Hematopoietic multipotent progenitor cell treated with erythropoietin and hydrocortisone succinate and interleukin-3 and kit ligand, for 8 days (in vitro differentiated cells): ENCODE measurements at regions not wholly inside any gene's neighbourhood (a gene's known extent, or its start where the extent isn't known, plus 50 kb on each side); places are given as distances from the start of the nearest gene placed in this dataset.

Source experiments
- DNase-seq: peaks from one replicate; pipeline ENCODE4 v3.0.0-alpha.2; 2015

DNA sequence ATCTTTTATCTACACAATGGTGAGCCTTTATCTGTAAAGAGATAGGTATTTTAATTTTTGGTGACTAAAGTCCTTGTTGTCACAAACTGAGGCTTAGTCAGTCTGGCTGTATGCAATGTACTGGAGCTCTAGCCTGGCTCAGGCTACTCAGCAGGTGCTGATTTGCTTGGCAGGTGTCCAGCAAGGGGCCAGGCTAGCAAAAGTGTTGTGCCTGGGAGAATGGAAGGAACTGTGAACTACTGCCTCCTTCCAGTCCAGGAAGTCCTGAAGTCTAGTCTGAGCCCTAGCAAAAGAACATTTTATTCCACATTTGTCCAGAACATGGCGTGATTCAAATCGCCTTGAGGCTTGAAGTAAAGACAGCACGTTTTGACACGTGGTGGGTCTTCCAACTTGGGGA is 260.5 kb downstream of the CCDC85A start:
- no peak for DNase-seq

DNA sequence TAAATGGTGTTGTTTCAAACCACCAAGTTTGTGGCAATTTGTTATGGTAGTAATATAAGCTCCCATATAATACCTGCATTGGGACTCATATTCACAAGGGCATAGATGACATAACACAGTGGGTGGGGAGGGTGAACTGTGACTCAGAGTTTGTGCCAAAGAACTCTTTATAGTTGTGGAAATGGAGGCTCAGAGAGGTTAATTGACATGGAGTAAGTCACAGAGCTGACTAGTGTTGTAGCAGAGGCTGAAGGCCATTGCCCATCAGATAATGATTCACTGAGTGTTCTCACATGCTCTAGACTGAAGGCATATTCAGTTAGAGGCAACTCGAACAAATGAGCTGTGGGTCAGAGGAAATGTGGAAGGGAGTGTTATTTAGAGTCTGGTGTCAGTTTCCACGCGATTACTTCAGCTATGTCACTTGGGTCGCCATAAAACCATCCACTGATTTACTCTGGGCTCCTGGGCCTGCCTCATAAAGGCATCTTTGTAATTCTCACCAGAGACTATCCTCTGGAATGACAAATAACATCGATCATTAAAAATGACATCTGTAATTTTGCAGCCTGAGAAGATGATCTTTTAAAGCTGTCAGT is 264.7 kb downstream of the CCDC85A start:
- DNase-seq, result no peak

DNA sequence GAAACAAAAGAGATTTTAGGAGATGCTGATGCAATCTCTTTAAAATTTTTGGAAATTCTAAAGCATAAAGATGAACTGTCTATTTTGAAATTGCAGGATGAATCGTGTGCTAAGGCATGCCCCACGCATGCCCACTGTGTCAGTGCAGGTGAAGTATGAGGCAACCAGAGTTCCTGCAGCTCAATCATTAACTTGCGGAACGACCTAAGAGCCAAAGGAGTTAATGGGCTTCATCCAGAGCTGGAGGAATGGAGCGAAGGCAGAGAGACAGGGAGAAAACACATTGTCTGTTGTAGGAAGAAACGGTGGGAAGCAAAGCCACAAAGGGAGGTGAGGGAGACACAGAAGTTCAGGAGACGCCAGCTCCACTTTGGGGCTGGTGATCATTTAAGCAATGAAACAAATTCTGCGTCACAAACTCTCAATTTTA is 265.2 kb downstream of the CCDC85A start:
- DNase-seq, result no peak

DNA sequence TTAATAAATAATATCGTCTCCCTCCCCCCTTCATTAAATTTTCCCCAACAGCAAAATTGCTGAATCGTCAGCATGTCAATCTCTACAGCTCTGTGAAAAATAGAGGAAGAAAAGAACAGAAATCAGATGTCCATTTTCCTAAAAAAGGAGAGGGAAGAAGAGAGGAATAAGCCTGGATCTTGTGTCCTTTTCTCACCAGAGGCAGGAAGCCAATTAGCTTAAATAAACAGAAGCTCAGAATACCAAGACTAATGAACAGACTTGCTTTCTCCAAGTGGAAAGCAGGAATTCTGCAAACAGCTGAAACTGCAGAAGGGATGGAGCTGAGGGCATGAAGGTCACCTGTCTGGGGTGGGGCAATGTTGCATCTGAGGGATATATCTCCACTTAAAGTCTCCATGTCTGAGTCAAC is 265.7 kb downstream of the CCDC85A start:
- DNase-seq, result no peak

- DNase-seq, result no peak
These were observed 266.3 kb downstream of the CCDC85A start for GRCh38 chr2:56450047-56450446.

DNA sequence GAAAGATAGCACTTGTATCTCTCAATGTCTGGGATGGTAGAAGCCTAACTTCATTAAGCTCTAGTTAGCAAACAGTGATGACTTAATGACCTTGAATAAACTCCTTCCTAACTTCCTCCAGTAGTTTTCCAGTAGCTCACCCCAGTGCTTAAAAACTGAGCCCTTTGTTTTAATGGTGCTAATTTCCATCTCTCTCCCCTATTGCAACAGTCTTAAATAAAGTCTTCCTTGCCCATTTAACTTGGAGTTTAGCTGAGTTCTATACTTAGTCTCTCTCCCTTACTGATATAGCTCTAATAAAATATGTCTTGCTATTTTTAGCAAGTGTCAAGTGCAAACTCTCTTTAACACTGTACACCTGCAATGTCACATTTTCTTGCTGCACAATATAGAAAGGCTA is 267.0 kb downstream of the CCDC85A start:
- DNase-seq, result no peak

GRCh38 chr2:56455642-56456041 is 271.9 kb downstream of the CCDC85A start:
- DNase-seq, result no peak

- no peak for DNase-seq
These were observed 273.0 kb downstream of the CCDC85A start for GRCh38 chr2:56456791-56457190.

DNA sequence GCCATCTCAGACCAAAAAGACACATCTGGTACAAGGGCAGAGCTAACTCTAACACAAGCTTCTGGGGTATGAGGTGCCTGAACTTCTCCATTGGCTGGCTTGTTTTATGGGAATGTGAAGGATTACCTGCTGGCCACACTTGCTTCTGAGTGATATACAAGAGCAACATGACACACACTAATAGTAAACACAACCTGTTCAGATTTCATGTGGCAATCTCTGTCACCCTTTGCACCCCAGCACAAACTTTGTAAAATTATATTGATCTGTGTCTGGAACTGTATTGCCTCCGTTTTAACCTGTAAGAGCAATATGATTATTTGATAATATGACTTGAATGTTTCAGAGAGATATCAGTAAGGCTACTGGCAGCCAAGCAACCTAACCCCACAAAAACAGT is 276.7 kb downstream of the CCDC85A start:
- no peak for DNase-seq

- no peak for DNase-seq
These were observed 280.3 kb downstream of the CCDC85A start for GRCh38 chr2:56464066-56464465.

DNA sequence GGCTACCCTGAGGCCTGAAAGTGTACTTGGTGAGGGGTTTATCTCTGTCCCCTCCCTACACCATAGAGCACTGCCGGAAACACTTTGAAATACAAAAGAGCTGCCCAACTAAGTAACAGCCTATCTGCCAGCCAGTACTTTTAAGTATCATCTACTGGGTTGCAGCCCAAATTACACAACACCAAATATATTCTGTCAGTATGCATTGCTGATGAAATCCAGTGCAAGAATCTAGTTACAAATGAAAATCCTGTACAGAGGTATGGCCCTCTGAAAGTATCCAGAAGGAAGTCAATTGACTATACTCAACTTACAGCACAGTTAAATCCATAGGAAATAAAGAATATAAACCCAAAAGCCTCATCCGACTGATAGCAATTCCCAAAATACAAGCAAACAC is 280.8 kb downstream of the CCDC85A start:
- no peak for DNase-seq

DNA sequence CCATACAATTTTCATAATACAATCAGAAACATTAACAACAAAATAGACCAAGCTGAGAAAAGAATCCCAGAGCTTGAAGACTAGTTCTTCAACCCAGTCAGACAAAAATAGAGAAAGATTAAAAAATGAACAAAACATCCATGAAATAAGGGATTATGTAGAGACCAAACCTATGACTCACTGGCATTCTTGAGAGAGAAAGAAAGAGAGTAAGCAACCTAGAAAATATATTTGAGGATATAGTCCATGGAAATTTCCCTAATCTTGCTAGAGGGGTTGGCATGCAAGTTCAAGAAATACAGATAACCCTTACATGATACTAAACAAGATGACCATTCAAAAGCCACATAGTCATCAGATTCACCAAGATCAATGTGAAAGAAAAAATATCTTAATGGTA is 281.7 kb downstream of the CCDC85A start:
- no peak for DNase-seq

DNA sequence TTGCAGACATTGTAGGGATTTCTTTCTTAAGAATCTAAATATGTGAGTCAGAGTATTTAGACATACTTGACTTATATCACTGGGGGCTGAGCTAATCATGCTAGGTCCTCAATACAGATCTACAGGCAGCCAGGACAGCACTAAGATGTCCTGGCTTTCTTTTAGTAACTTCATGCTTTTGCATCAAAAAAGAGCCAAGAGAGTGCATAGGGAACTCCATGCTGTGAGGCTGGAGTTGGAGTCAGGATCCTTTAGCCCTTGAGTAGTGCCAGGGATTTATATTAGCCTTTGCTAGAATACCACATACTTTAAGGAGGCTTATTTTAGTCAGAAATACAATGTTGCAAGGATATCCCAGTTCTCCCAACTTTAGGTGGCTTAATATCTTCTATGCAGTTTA is 289.7 kb downstream of the CCDC85A start:
- DNase-seq, result no peak

- no peak for DNase-seq
These were observed 290.8 kb downstream of the CCDC85A start for GRCh38 chr2:56474412-56475158.

DNA sequence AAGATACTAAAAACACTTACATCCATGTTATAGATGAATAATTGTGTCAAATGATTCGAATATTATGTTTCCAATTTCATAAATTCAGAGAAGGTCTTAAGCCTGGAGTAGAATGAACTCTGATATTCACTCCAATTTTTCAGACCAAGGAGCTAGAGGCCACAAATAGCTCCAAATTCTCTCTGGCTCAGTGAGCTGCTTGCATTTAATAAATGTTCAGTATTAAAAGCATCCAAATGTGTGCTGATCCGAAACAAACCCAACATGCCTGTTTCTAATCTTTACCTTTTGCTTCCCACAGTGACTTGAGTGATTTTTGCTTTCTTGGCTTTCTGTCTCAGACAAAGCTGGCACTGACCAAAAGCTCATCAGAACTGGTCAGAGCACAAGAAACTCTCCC is 291.4 kb downstream of the CCDC85A start:
- no peak for DNase-seq

GRCh38 chr2:56476509-56477071 is 292.8 kb downstream of the CCDC85A start:
- no peak for DNase-seq

DNA sequence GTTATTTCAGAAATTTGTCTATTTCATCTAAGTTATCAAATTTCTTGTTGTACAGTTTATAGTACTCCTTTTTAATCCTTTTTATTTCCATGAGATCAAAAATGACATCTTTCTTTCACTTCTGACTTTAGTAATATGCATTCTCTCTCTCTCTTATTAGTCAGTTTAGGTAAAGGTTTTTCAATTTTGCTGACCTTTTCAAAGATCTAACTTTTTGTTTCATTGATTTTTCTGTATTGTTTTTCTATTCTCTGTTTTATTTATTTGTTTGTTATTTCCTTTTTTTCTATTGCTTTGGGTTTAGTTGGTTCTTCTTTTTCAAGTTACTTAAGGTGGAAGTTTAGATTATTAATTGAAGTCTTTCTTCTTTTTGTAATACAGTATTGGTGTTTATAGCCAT is 294.2 kb downstream of the CCDC85A start:
- DNase-seq, result no peak

DNA sequence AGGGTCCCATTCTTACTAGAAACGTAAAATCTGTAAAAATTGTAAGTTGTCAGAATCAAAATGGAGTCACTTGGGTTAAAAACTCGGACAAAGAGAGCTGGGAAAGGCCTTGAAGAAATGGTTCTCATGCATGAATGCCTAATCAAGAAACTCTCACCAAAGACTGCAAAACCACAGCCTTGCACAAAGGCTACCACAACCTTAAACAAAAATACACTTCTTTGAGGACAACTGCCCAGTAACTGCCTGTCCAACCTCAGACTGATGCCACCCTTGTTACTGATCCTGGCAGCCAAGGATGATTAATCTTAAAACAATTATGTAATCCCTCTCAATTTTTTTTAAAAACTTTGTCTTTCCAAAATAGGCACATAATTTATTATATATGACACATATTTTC is 299.3 kb downstream of the CCDC85A start:
- no peak for DNase-seq

GRCh38 chr2:56484906-56485305 is 301.1 kb downstream of the CCDC85A start:
- DNase-seq, result no peak

DNA sequence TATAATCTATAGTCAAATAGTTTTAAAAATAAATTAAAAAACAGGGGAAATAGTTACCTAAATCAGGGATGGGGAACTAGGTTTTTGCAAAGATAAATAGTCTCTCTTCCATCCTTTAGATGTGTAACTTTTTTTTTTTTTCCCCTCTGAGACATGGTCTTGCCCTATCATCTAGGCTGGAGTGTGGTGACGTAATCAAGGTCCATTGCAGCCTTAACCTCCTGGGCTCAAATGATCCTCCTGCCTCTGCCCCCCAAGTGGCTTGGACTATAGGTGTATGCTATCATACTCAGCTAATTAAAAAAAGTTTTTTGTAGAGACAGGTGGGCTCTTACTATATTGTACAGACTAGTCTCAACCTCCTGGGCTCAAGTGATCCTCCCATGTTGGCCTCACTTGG is 316.5 kb downstream of the CCDC85A start:
- no peak for DNase-seq

DNA sequence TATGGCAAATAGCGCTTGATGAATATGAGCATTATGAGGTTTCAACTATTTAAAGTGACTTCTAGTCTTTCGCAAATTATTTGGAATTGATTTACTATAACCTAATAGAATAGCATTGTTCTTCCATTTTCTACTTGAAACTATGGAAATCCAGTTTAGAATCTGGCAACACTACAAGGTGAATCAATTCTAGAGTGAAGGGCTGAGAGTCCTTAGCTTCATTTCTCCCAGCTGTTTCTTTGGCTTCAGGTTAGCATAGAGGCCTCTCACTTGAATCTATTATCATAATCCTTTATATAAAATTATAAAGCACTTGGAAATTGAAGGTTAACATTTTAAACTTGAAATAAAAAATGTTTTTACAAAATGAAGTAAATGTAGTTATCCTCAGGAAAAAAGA is 318.8 kb downstream of the CCDC85A start:
- DNase-seq, result no peak

GRCh38 chr2:56505885-56506284 is 322.1 kb downstream of the CCDC85A start:
- no peak for DNase-seq

GRCh38 chr2:56508662-56509061 is 324.9 kb downstream of the CCDC85A start:
- DNase-seq, result no peak

- DNase-seq, result no peak
These were observed 326.8 kb downstream of the CCDC85A start for GRCh38 chr2:56510610-56511009.

DNA sequence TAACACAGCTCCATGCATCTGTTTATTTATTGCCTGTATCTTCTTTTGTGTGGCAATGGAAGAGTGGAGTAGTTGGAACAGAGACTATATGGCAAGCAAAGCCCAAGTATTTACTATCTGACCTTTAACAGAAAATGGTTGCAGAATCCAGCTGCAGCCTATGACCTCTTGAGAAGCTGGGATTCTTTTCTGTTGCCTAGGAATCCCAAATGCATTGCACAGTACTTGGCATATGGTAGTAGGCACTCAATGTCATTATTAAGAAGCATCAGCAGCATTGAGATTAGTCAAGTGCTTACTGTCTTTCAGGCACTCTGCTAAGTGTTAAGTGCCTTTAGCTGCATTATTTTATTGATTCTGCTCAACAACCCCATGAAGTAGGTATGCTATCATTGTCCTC is 331.6 kb downstream of the CCDC85A start:
- no peak for DNase-seq
